Endothelial cell of umbilical vein (primary cell): ENCODE measurements at regions not wholly inside any gene's neighbourhood (a gene's known extent, or its start where the extent isn't known, plus 50 kb on each side); places are given as distances from the start of the nearest gene placed in this dataset.

ENCODE experiments used
- BruUV-seq: library from RNA; stranded (reverse); fragments of 400-500 nt; replicated peaks from 2 replicates; lab custom pipeline; 2021; lab: Mats Ljungman, UMichigan
- CTCF ChIA-PET: fragments of 300-600, 350-600 bp; sonication (Branson Sonifier 250); formaldehyde crosslinking; loops from one replicate; lab custom pipeline; 2021; ENCODE audit warnings: antibody characterized with exemption, inconsistent platforms; lab: Charles Lee
- POLR2A ChIA-PET: fragments of 300-600, 350-600 bp; sonication (Branson Sonifier 250); formaldehyde crosslinking; loops from one replicate; lab custom pipeline; 2021; ENCODE audit warnings: antibody characterized with exemption, inconsistent platforms; lab: Charles Lee
- DNase-seq: peaks from one replicate; pipeline ENCODE4 v3.0.0-alpha.2; 2011; ENCODE audit warnings: low read depth, low spot score
- FAIRE-seq: peaks from 2 replicates; lab custom pipeline; 2011; peaks lifted over from hg19 to GRCh38; lab: Jason Lieb, UNC
- H2AFZ ChIP-seq: 2 replicates; pipeline ENCODE4 v1.6.0; 2012; ENCODE audit warnings: low read depth, low read length, control low read depth, inconsistent platforms
- H3K27ac ChIP-seq: 2 replicates; pipeline ENCODE4 v1.5.1; 2011; ENCODE audit warnings: low read depth, mild to moderate bottlenecking, control low read depth, low read length, moderate library complexity; ENCODE audit not compliant: insufficient read depth
- H3K27me3 ChIP-seq, 2 experiments: 2 replicates each; pipeline versions ENCODE4 v1.6.0 to v1.6.1; 2011; ENCODE audit warnings: low read length in 2 of 2, mixed read lengths in 1 of 2; ENCODE audit not compliant: control insufficient read depth in 2 of 2, insufficient read depth in 2 of 2
- H3K36me3 ChIP-seq, 2 experiments: 2 replicates in 1 of 2; 3 replicates in 1 of 2; pipeline ENCODE4 v1.5.1; 2011; ENCODE audit warnings: low read length in 2 of 2, mild to moderate bottlenecking in 1 of 2, moderate library complexity in 1 of 2; ENCODE audit not compliant: control insufficient read depth in 2 of 2, insufficient read depth in 2 of 2; ENCODE audit errors: extremely low read depth in 1 of 2
- H3K4me1 ChIP-seq: 3 replicates; pipeline ENCODE4 v1.5.1; 2011; ENCODE audit warnings: mild to moderate bottlenecking, low read length; ENCODE audit not compliant: control insufficient read depth, insufficient read depth; ENCODE audit errors: extremely low read depth
- H3K4me2 ChIP-seq: 2 replicates; pipeline ENCODE4 v1.6.1; 2011; ENCODE audit warnings: low read length, control low read depth, mixed read lengths; ENCODE audit not compliant: insufficient read depth
- H3K4me3 ChIP-seq, 3 experiments: fragments of 200-600 bp in 1 of 3; sonication (generic), shearing (Covaris generic) in 1 of 3; replicated peaks in 1 of 3; 2 replicates each; pipeline ENCODE4 v1.5.1; 2011 to 2016; ENCODE audit warnings: control low read depth in 3 of 3, low read length in 3 of 3, mild to moderate bottlenecking in 2 of 3, inconsistent platforms in 1 of 3, low read depth in 1 of 3, moderate library complexity in 1 of 3; ENCODE audit not compliant: insufficient read depth in 1 of 3
- H3K79me2 ChIP-seq: 2 replicates; pipeline ENCODE4 v1.6.0; 2012; ENCODE audit warnings: low read length, inconsistent platforms; ENCODE audit not compliant: control insufficient read depth, insufficient read depth
- H3K9ac ChIP-seq: replicated peaks from 2 replicates; pipeline ENCODE3; 2011; ENCODE audit warnings: low read length, control low read depth; ENCODE audit not compliant: insufficient read depth; ENCODE audit errors: extremely low read depth
- H3K9me1 ChIP-seq: replicated peaks from 3 replicates; pipeline ENCODE4 v1.6.0; 2011; ENCODE audit warnings: mild to moderate bottlenecking, low read length; ENCODE audit not compliant: control insufficient read depth, insufficient read depth; ENCODE audit errors: extremely low read depth
- H3K9me3 ChIP-seq: replicated peaks from 2 replicates; pipeline ENCODE4 v1.5.1; 2012; ENCODE audit warnings: low read length, inconsistent platforms; ENCODE audit not compliant: control insufficient read depth, insufficient read depth
- H4K20me1 ChIP-seq: replicated peaks from 2 replicates; pipeline ENCODE3; 2011; ENCODE audit warnings: mild to moderate bottlenecking, low read length; ENCODE audit not compliant: control insufficient read depth, insufficient read depth; ENCODE audit errors: extremely low read depth
- EZH2 ChIP-seq: IDR thresholded peaks from 2 replicates; pipeline ENCODE4 v1.6.1; 2012; ENCODE audit warnings: borderline replicate concordance, low read depth, mild to moderate bottlenecking, moderate library complexity, low read length, inconsistent platforms; ENCODE audit not compliant: severe bottlenecking
- FOS ChIP-seq: IDR thresholded peaks from 2 replicates; pipeline ENCODE4 v1.6.1; 2011; ENCODE audit warnings: mild to moderate bottlenecking, low read length, moderate library complexity, borderline replicate concordance; ENCODE audit not compliant: insufficient read depth
- GATA2 ChIP-seq: IDR thresholded peaks from 2 replicates; pipeline ENCODE4 v1.7.0; 2011; ENCODE audit warnings: low read depth, mild to moderate bottlenecking, moderate library complexity, mixed read lengths, low read length; ENCODE audit not compliant: insufficient read length, insufficient read depth
- JUN ChIP-seq: IDR thresholded peaks from 2 replicates; pipeline ENCODE4 v1.6.1; 2011; ENCODE audit warnings: borderline replicate concordance, low read depth; ENCODE audit not compliant: insufficient read length, insufficient read depth
- MYC ChIP-seq: IDR thresholded peaks from one replicate; pipeline ENCODE4 v1.6.1; 2011; ENCODE audit warnings: mild to moderate bottlenecking, low read depth, low read length
- POLR2A ChIP-seq: IDR thresholded peaks from 2 replicates; pipeline ENCODE4 v1.6.1; 2012; ENCODE audit warnings: low read depth, mild to moderate bottlenecking, control low read depth, low read length
- POLR2AphosphoS5 ChIP-seq: IDR thresholded peaks from 2 replicates; pipeline ENCODE4 v1.6.1; 2012; ENCODE audit warnings: low read depth, mild to moderate bottlenecking, control low read depth, low read length, moderate library complexity; ENCODE audit not compliant: insufficient read depth
- dilution Hi-C: fragments of 300-500 bp; cut with MboI; formaldehyde crosslinking; loops from one replicate; pipeline ENCODE4 v1.15.0; 2019; ENCODE audit warnings: low sequenced_read_pairs; ENCODE audit not compliant: extremely low pct_ligation_motif_present
- intact Hi-C: fragments of 100-400 bp; cut with micrococcal nuclease; formaldehyde crosslinking; loops from one replicate; pipeline ENCODE4 v1.10.0; 2022
- TF ChIP-seq, protein P1 (sequence below): IDR thresholded peaks from 2 replicates; pipeline ENCODE4 v1.6.1; 2011; ENCODE audit not compliant: insufficient read depth, insufficient read length

DNA sequence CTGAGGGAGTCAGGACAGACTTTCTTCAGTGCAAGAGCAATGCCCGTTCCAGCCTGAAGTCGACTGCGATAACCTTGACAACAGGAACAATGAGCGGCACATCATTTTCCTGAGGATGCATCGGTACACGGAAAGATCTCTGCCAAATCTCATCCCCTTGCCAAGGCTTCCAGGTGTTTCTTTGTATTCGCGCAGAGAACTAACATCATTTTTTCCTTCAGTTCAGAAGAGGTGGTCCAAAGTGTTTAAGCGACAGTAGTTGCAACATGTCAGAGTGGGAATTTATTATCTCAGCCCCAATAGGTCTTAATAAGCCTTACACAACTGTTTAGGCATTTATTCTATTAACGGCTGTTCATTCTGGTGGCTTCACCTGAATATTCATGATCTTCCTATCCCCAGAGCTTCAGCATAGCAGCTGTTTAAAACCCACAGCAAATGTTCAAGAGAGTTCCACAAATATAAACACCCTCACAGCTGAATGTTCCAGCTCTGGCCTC, 129.7 kb upstream of the NFIA start:
- H4K20me1 ChIP-seq = no peaks in the 10 kb centered on the region
- no peak for FAIRE-seq
- no peak for DNase-seq
- no peaks in the 10 kb centered on the region for H3K9me1 ChIP-seq
- TF ChIP-seq JUN = no peak
- CTCF ChIA-PET = no interaction called here
- no peak overlapping the region for H3K9ac ChIP-seq
- H3K27me3 ChIP-seq = no peaks in the 10 kb centered on the region
- no peak overlapping the region for H3K27ac ChIP-seq
- BruUV-seq = no TSS peak
- no peak overlapping the region for H3K4me2 ChIP-seq
- no peak overlapping the region for H2AFZ ChIP-seq
- no peak overlapping the region for H3K4me3 ChIP-seq
- H3K36me3 ChIP-seq = no peaks in the 10 kb centered on the region
- H3K4me1 ChIP-seq = peaks cover 28% of the 10 kb centered on the region
- no peaks in the 10 kb centered on the region for H3K9me3 ChIP-seq
- POLR2A ChIA-PET = no interaction called here
- dilution Hi-C loops (no loop called here), intact Hi-C loops (loop anchor here (10.0 kb wide), 1 partner anchor 188 kb away; no protein-coding TSS in a partner anchor)
- no peaks in the 10 kb centered on the region for H3K79me2 ChIP-seq

DNA sequence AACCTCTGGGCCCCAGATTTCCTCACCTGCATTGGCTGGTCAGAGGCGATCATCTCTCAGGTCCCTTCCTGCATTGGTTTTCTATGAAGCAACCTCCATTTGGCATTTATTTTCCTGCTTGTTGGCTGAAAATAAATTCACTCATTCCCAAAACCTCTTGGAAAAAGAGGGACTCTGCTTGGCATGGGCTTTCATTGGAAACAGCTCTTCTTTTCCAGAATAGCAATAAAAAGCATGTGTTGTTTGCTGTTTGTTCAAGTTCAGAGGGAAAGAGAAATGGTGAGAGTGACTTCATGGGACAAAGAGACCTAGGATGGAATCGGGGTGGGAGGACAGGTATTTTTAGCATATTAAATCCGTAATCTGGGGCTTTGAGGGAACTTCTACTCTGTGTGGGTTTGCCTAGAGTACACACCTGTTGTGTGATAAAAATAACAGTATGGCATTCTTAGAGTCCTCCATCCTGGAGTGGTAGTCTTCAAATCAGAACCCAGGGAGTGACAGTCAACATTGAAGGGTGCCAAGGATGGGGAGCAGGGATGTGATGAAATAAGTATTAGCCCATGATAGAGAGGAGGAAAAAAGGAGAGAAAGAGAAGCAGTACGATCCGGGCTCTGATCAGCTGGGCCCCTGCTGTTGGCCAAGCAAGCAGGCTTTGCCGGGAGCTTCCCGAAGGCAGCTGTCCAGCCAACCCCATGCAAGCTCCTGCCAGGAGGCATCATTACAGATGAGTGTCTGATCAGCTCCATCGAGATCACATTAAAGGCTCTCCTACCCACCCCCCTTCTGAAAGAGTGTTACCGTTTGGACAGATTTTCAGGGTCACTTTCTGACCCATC, 131.9 kb upstream of the NFIA start:
- Histone ChIP-seq H3K9me1 (no peaks in the 10 kb centered on the region), H3K27ac (no peak overlapping the region), H2AFZ (no peak overlapping the region), H3K36me3 (no peaks in the 10 kb centered on the region), H3K27me3 (no peaks in the 10 kb centered on the region), H3K4me2 (no peak overlapping the region), H4K20me1 (no peaks in the 10 kb centered on the region), H3K9ac (no peak overlapping the region), H3K4me3 (no peak overlapping the region), H3K79me2 (no peaks in the 10 kb centered on the region), H3K4me1 (peaks cover 29% of the 10 kb centered on the region), H3K9me3 (no peaks in the 10 kb centered on the region)
- intact Hi-C loops (loop anchor here (10.0 kb wide), 1 partner anchor 186 kb away; no protein-coding TSS in a partner anchor), dilution Hi-C loops (no loop called here)
- no TSS peak for BruUV-seq
- CTCF ChIA-PET = interaction anchor here (0.9 to 1.7 kb wide), 3 partner anchors 10 to 101 kb away, joined by 3 to 5 read pairs (median 4); no protein-coding TSS in a partner anchor
- FAIRE-seq (no peak), DNase-seq (no peak)
- no peak for TF ChIP-seq JUN
- TF ChIP-seq MYC = no peak
- no peak for TF ChIP-seq POLR2A
- TF ChIP-seq EZH2 = no peak
- TF ChIP-seq GATA2 = no peak
- no peak for TF ChIP-seq FOS
- no peak for TF ChIP-seq POLR2AphosphoS5
- TF ChIP-seq, protein P1, sequence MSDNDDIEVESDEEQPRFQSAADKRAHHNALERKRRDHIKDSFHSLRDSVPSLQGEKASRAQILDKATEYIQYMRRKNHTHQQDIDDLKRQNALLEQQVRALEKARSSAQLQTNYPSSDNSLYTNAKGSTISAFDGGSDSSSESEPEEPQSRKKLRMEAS = no peak
- POLR2A ChIA-PET = no interaction called here
